ENCODE measurements at regions not wholly inside any gene's neighbourhood (a gene's known extent, or its start where the extent isn't known, plus 50 kb on each side); places are given as distances from the start of the nearest gene placed in this dataset.

DNA sequence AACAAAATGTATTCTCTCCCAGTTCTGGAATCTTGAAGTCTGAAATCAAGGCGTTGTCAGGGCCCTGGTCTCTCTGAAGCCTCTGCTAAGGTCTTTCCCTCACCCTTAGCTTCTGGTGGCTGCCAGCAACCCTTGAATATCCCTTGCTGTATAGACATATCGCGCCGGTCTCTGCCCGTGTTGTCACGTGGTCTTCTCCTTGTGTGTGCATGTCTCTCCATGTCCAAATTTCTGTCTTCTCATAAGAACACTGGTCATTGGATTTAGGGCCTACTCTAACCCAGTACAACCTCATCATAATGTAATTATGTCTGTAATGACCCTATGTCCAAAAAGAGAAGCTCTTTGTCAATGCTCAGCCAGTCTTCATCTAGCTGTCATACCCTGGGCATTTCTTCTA is 85.7 kb upstream of the ETS2 start:
- no peak for TF ChIP-seq CHD2 (IDR thresholded peaks at IDR 0.05; ENCODE audit: borderline replicate concordance, low read depth, low read length)
- TF ChIP-seq, protein P1, sequence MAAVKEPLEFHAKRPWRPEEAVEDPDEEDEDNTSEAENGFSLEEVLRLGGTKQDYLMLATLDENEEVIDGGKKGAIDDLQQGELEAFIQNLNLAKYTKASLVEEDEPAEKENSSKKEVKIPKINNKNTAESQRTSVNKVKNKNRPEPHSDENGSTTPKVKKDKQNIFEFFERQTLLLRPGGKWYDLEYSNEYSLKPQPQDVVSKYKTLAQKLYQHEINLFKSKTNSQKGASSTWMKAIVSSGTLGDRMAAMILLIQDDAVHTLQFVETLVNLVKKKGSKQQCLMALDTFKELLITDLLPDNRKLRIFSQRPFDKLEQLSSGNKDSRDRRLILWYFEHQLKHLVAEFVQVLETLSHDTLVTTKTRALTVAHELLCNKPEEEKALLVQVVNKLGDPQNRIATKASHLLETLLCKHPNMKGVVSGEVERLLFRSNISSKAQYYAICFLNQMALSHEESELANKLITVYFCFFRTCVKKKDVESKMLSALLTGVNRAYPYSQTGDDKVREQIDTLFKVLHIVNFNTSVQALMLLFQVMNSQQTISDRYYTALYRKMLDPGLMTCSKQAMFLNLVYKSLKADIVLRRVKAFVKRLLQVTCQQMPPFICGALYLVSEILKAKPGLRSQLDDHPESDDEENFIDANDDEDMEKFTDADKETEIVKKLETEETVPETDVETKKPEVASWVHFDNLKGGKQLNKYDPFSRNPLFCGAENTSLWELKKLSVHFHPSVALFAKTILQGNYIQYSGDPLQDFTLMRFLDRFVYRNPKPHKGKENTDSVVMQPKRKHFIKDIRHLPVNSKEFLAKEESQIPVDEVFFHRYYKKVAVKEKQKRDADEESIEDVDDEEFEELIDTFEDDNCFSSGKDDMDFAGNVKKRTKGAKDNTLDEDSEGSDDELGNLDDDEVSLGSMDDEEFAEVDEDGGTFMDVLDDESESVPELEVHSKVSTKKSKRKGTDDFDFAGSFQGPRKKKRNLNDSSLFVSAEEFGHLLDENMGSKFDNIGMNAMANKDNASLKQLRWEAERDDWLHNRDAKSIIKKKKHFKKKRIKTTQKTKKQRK (IDR thresholded peaks at IDR 0.05; ENCODE audit: low read depth, low read length), result no peak
- no peak for TF ChIP-seq NR2F1 (conservative IDR thresholded peaks at IDR 0.05)
- no peak for TF ChIP-seq ATF7 (IDR thresholded peaks at IDR 0.05; ENCODE audit: low read depth)
- TF ChIP-seq, protein P2, sequence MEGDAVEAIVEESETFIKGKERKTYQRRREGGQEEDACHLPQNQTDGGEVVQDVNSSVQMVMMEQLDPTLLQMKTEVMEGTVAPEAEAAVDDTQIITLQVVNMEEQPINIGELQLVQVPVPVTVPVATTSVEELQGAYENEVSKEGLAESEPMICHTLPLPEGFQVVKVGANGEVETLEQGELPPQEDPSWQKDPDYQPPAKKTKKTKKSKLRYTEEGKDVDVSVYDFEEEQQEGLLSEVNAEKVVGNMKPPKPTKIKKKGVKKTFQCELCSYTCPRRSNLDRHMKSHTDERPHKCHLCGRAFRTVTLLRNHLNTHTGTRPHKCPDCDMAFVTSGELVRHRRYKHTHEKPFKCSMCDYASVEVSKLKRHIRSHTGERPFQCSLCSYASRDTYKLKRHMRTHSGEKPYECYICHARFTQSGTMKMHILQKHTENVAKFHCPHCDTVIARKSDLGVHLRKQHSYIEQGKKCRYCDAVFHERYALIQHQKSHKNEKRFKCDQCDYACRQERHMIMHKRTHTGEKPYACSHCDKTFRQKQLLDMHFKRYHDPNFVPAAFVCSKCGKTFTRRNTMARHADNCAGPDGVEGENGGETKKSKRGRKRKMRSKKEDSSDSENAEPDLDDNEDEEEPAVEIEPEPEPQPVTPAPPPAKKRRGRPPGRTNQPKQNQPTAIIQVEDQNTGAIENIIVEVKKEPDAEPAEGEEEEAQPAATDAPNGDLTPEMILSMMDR (IDR thresholded peaks at IDR 0.05 in 2 of 3, conservative IDR thresholded peaks at IDR 0.05 in 1 of 3; ENCODE audit: control insufficient read depth in 2 of 3, extremely low read depth in 1 of 3, insufficient read depth in 1 of 3, low read depth in 3 of 3, low read length in 3 of 3), result no peak
